HEK293 (cell line): ENCODE measurements at regions not wholly inside any gene's neighbourhood (a gene's known extent, or its start where the extent isn't known, plus 50 kb on each side); places are given as distances from the start of the nearest gene placed in this dataset.

ENCODE experiments used
- CTCF ChIA-PET: fragments of 350-600 bp; formaldehyde crosslinking; extraction: SDS; loops from one replicate; lab custom pipeline; 2021; ENCODE audit warnings: antibody characterized with exemption; lab: Yijun Ruan, JAX
- POLR2A ChIA-PET: fragments of 300-600 bp; formaldehyde crosslinking; extraction: SDS; loops from one replicate; lab custom pipeline; 2020; ENCODE audit warnings: antibody characterized with exemption, inconsistent platforms; lab: Yijun Ruan, JAX
- H3K27ac ChIP-seq: fragments of 200-500 bp; sonication (Bioruptor generic); 2 replicates; pipeline ENCODE4 v1.5.1; 2014; ENCODE audit warnings: low read depth, low read length, control low read depth, inconsistent platforms; ENCODE audit errors: extremely low read depth
- H3K36me3 ChIP-seq, 2 experiments: fragments of 200-500 bp in 1 of 2; sonication (Bioruptor generic) in 1 of 2; 1 replicate in 1 of 2; 2 replicates in 1 of 2; pipeline ENCODE4 v1.5.1; 2014 to 2017; ENCODE audit warnings: inconsistent platforms in 2 of 2, low read length in 2 of 2; ENCODE audit not compliant: control insufficient read depth in 2 of 2, insufficient read depth in 1 of 2
- H3K4me1 ChIP-seq: fragments of 200-500 bp; sonication (Bioruptor generic); 2 replicates; pipeline ENCODE4 v1.5.1; 2014; ENCODE audit warnings: mild to moderate bottlenecking, low read length, inconsistent platforms; ENCODE audit not compliant: control insufficient read depth, insufficient read depth
- H3K4me3 ChIP-seq: 2 replicates; pipeline ENCODE4 v1.5.1; 2011; ENCODE audit warnings: low read depth, mild to moderate bottlenecking, control low read depth, low read length, moderate library complexity
- H3K9me3 ChIP-seq: fragments of 200-500 bp; sonication (Bioruptor generic); 2 replicates; pipeline ENCODE4 v1.5.1; 2014; ENCODE audit warnings: low read depth, low read length, inconsistent platforms; ENCODE audit not compliant: control insufficient read depth, insufficient read depth
- KLF10 ChIP-seq: fragments of 450-650 bp; IDR thresholded peaks from 2 replicates; pipeline ENCODE4 v1.5.1; 2018; ENCODE audit warnings: missing biosample characterization, mild to moderate bottlenecking, missing genetic modification characterization
- PATZ1 ChIP-seq: fragments of 450-650 bp; formaldehyde crosslinking; IDR thresholded peaks from 2 replicates; pipeline ENCODE4 v1.5.1; 2016; ENCODE audit warnings: missing biosample characterization, missing genetic modification characterization
- REST ChIP-seq: fragments of 450-650 bp; formaldehyde crosslinking; IDR thresholded peaks from 2 replicates; pipeline ENCODE4 v1.5.1; 2016; ENCODE audit warnings: missing biosample characterization, missing genetic modification characterization
- SETDB1 ChIP-seq: IDR thresholded peaks from one replicate; pipeline ENCODE4 v1.6.1; 2017; ENCODE audit warnings: mild to moderate bottlenecking, low read length, moderate library complexity, mixed read lengths; ENCODE audit not compliant: insufficient read length
- WT1 ChIP-seq: fragments of 450-650 bp; formaldehyde crosslinking; IDR thresholded peaks from 2 replicates; pipeline ENCODE4 v1.5.1; 2016; ENCODE audit warnings: missing biosample characterization, missing genetic modification characterization
- ZBTB17 ChIP-seq: fragments of 450-650 bp; formaldehyde crosslinking; IDR thresholded peaks from 2 replicates; pipeline ENCODE4 v1.5.1; 2016; ENCODE audit warnings: missing biosample characterization, missing genetic modification characterization
- ZBTB48 ChIP-seq: fragments of 450-650 bp; formaldehyde crosslinking; IDR thresholded peaks from 2 replicates; pipeline ENCODE4 v1.5.1; 2016; ENCODE audit warnings: missing biosample characterization, missing genetic modification characterization
- ZBTB6 ChIP-seq: fragments of 450-650 bp; formaldehyde crosslinking; IDR thresholded peaks from 2 replicates; pipeline ENCODE4 v1.5.1; 2017; ENCODE audit warnings: missing biosample characterization, missing genetic modification characterization
- ZNF138 ChIP-seq: fragments of 450-650 bp; formaldehyde crosslinking; IDR thresholded peaks from 2 replicates; pipeline ENCODE4 v1.5.1; 2016; ENCODE audit warnings: missing biosample characterization, missing genetic modification characterization, borderline replicate concordance
- ZNF155 ChIP-seq: fragments of 450-650 bp; formaldehyde crosslinking; IDR thresholded peaks from 2 replicates; pipeline ENCODE4 v1.5.1; 2016; ENCODE audit warnings: missing biosample characterization, missing genetic modification characterization
- ZNF23 ChIP-seq: fragments of 450-650 bp; formaldehyde crosslinking; IDR thresholded peaks from 2 replicates; pipeline ENCODE4 v1.5.1; 2016; ENCODE audit warnings: missing biosample characterization, missing genetic modification characterization, borderline replicate concordance
- ZNF624 ChIP-seq: fragments of 450-650 bp; formaldehyde crosslinking; IDR thresholded peaks from 2 replicates; pipeline ENCODE4 v1.5.1; 2017; ENCODE audit warnings: missing biosample characterization, missing genetic modification characterization
- ZNF626 ChIP-seq: fragments of 450-650 bp; sonication (Bioruptor Pico); formaldehyde crosslinking; IDR thresholded peaks from 2 replicates; pipeline ENCODE4 v1.5.1; 2018; ENCODE audit warnings: missing biosample characterization, missing genetic modification characterization, inconsistent platforms
- ZNF664 ChIP-seq: fragments of 450-650 bp; formaldehyde crosslinking; IDR thresholded peaks from 2 replicates; pipeline ENCODE4 v1.5.1; 2016; ENCODE audit warnings: missing biosample characterization, missing genetic modification characterization
- TF ChIP-seq, protein P1 (sequence below): fragments of 450-650 bp; formaldehyde crosslinking; IDR thresholded peaks from 2 replicates; pipeline ENCODE4 v1.5.1; 2016; ENCODE audit warnings: missing biosample characterization, missing genetic modification characterization
- TF ChIP-seq, protein P2 (sequence below): fragments of 450-650 bp; formaldehyde crosslinking; IDR thresholded peaks from 2 replicates; pipeline ENCODE4 v1.5.1; 2016; ENCODE audit warnings: missing biosample characterization, missing genetic modification characterization
- TF ChIP-seq, protein P3 (sequence below): fragments of 450-650 bp; formaldehyde crosslinking; IDR thresholded peaks from 2 replicates; pipeline ENCODE4 v1.5.1; 2016; ENCODE audit warnings: missing biosample characterization, missing genetic modification characterization, borderline replicate concordance
- TF ChIP-seq, protein P4 (sequence below): fragments of 450-650 bp; formaldehyde crosslinking; IDR thresholded peaks from 2 replicates; pipeline ENCODE4 v1.5.1; 2016; ENCODE audit warnings: missing biosample characterization, missing genetic modification characterization, borderline replicate concordance

- Histone ChIP-seq H3K36me3 (no peaks in the 10 kb centered on the region), H3K4me1 (no peaks in the 10 kb centered on the region), H3K27ac (no peak overlapping the region), H3K9me3 (no peaks in the 10 kb centered on the region), H3K4me3 (no peak overlapping the region)
- TF ChIP-seq ZNF624 (tag by site-specific recombination) (no peak), ZNF626 (tag by site-specific recombination) (no peak), PATZ1 (tag by site-specific recombination) (no peak), ZNF23 (tag by site-specific recombination) (peak; percentile 90; the same call in 1 of the 2 replicates), SETDB1 (peak; percentile 72), ZBTB17 (tag by site-specific recombination) (peak; percentile 73), ZNF155 (tag by site-specific recombination) (no peak), ZBTB6 (no peak), KLF10 (tag by site-specific recombination) (no peak), REST (tag by site-specific recombination) (no peak), ZBTB48 (tag by site-specific recombination) (no peak)
- TF ChIP-seq, protein P1, sequence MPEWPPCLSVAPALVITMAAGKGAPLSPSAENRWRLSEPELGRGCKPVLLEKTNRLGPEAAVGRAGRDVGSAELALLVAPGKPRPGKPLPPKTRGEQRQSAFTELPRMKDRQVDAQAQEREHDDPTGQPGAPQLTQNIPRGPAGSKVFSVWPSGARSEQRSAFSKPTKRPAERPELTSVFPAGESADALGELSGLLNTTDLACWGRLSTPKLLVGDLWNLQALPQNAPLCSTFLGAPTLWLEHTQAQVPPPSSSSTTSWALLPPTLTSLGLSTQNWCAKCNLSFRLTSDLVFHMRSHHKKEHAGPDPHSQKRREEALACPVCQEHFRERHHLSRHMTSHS (tag by site-specific recombination) = no peak
- TF ChIP-seq, protein P2, sequence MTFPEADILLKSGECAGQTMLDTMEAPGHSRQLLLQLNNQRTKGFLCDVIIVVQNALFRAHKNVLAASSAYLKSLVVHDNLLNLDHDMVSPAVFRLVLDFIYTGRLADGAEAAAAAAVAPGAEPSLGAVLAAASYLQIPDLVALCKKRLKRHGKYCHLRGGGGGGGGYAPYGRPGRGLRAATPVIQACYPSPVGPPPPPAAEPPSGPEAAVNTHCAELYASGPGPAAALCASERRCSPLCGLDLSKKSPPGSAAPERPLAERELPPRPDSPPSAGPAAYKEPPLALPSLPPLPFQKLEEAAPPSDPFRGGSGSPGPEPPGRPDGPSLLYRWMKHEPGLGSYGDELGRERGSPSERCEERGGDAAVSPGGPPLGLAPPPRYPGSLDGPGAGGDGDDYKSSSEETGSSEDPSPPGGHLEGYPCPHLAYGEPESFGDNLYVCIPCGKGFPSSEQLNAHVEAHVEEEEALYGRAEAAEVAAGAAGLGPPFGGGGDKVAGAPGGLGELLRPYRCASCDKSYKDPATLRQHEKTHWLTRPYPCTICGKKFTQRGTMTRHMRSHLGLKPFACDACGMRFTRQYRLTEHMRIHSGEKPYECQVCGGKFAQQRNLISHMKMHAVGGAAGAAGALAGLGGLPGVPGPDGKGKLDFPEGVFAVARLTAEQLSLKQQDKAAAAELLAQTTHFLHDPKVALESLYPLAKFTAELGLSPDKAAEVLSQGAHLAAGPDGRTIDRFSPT (tag by site-specific recombination) = no peak
- POLR2A ChIA-PET = no interaction called here
- CTCF ChIA-PET = no interaction called here
These were observed 83.5 kb downstream of the MAP1LC3B2 start for GRCh38 chr12:116642683-116643082.

DNA sequence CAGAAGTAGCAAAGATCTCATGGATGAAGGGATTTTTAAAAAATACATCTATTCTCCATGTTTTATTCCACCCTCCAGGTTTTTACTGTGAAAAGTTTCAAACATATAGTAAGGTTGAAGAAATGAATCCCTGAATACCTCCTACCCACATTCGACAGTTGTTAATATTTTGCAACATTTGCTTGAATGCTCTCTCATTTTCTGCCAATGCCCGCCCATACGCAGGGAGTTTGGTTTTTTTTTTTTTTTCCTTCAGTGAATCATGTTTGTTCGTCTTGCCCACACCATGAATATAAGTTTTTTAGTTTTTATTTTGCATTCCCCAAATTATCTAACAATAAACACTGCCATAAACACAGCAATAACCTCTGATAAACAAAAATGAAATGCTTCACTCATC lies 82.9 kb downstream of the MAP1LC3B2 start:
- no peaks in the 10 kb centered on the region for H3K36me3 ChIP-seq
- no peak overlapping the region for H3K4me3 ChIP-seq
- ChIA-PET CTCF (no interaction called here), POLR2A (no interaction called here)
- H3K9me3 ChIP-seq = no peaks in the 10 kb centered on the region
- TF ChIP-seq, protein P3, sequence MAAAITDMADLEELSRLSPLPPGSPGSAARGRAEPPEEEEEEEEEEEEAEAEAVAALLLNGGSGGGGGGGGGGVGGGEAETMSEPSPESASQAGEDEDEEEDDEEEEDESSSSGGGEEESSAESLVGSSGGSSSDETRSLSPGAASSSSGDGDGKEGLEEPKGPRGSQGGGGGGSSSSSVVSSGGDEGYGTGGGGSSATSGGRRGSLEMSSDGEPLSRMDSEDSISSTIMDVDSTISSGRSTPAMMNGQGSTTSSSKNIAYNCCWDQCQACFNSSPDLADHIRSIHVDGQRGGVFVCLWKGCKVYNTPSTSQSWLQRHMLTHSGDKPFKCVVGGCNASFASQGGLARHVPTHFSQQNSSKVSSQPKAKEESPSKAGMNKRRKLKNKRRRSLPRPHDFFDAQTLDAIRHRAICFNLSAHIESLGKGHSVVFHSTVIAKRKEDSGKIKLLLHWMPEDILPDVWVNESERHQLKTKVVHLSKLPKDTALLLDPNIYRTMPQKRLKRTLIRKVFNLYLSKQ (tag by site-specific recombination) = no peak
- TF ChIP-seq WT1 (tag by site-specific recombination) (no peak), ZNF138 (tag by site-specific recombination) (no peak), ZNF664 (tag by site-specific recombination) (no peak)
- TF ChIP-seq, protein P4, sequence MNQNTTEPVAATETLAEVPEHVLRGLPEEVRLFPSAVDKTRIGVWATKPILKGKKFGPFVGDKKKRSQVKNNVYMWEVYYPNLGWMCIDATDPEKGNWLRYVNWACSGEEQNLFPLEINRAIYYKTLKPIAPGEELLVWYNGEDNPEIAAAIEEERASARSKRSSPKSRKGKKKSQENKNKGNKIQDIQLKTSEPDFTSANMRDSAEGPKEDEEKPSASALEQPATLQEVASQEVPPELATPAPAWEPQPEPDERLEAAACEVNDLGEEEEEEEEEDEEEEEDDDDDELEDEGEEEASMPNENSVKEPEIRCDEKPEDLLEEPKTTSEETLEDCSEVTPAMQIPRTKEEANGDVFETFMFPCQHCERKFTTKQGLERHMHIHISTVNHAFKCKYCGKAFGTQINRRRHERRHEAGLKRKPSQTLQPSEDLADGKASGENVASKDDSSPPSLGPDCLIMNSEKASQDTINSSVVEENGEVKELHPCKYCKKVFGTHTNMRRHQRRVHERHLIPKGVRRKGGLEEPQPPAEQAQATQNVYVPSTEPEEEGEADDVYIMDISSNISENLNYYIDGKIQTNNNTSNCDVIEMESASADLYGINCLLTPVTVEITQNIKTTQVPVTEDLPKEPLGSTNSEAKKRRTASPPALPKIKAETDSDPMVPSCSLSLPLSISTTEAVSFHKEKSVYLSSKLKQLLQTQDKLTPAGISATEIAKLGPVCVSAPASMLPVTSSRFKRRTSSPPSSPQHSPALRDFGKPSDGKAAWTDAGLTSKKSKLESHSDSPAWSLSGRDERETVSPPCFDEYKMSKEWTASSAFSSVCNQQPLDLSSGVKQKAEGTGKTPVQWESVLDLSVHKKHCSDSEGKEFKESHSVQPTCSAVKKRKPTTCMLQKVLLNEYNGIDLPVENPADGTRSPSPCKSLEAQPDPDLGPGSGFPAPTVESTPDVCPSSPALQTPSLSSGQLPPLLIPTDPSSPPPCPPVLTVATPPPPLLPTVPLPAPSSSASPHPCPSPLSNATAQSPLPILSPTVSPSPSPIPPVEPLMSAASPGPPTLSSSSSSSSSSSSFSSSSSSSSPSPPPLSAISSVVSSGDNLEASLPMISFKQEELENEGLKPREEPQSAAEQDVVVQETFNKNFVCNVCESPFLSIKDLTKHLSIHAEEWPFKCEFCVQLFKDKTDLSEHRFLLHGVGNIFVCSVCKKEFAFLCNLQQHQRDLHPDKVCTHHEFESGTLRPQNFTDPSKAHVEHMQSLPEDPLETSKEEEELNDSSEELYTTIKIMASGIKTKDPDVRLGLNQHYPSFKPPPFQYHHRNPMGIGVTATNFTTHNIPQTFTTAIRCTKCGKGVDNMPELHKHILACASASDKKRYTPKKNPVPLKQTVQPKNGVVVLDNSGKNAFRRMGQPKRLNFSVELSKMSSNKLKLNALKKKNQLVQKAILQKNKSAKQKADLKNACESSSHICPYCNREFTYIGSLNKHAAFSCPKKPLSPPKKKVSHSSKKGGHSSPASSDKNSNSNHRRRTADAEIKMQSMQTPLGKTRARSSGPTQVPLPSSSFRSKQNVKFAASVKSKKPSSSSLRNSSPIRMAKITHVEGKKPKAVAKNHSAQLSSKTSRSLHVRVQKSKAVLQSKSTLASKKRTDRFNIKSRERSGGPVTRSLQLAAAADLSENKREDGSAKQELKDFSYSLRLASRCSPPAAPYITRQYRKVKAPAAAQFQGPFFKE (tag by site-specific recombination) = no peak
- H3K4me1 ChIP-seq = no peaks in the 10 kb centered on the region
- H3K27ac ChIP-seq = no peak overlapping the region
